ENCODE measurements at regions not wholly inside any gene's neighbourhood (a gene's known extent, or its start where the extent isn't known, plus 50 kb on each side); places are given as distances from the start of the nearest gene placed in this dataset.

DNA sequence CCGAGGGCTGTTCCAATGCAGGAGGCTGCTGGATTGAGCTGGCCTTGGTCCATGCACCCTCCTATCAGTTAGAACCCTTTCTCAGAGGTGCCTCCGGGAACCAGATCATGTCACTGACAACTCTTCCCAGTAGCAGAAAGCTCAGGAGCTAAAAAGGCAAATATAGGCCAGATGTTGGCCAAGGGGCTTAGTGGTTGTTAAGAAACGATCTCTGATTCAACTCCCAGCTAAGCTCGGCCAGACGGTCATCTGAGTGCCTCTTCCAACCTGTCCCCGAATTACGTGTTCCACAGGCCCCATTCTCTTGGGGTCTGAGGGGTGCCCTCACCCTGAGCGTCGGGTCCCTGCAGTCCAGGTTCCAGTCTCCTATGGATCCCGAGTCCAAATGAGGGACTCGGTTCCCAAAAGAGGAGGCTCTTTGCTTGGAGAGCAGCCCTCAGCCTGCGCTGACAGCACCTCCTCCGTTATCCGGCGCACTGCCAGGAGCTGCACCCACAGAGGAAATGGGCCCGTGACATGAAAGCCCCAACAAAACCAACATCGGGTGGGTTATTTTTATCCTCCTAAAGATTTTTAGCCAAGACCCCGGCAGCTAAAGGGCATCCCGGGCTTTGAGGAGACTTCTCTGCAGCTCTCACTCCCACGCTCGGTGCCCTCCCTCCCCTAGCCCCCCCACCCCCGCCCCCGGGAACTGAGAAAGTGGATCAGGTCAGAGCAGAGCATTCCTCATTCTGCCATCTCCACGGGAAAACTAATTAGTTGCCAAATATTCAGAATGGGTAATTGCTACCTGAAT is 106.6 kb upstream of the ID2 start:
- no peak for DNase-seq (ENCODE audit: low spot score)

GRCh38 chr2:8575834-8576423 is 105.9 kb upstream of the ID2 start:
- DNase-seq (ENCODE audit: low spot score) = no peak

- DNase-seq (ENCODE audit: low spot score) = no peak
Measured at GRCh38 chr2:8576525-8577167, 105.2 kb upstream of the ID2 start.

DNA sequence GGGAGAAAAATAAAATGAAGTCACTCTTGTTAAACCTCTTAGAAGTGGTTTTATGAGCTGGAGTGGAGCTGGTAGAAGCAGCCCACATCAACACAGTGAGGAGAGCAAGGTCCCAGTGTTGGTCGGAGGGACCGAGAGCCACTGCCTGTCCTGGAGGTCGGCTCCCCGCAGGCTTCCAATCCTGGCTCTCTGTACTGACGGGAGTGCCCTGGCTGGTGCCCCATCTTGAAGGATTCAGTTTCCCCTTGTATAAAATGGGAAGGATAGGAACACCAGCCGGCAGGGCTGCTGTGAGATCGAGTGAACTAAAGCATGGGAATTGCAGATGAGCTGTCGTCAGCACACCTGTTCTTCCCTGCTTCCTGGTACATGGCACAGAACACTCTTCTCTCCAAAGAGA is 104.3 kb upstream of the ID2 start:
- no peak for DNase-seq (ENCODE audit: low spot score)

DNA sequence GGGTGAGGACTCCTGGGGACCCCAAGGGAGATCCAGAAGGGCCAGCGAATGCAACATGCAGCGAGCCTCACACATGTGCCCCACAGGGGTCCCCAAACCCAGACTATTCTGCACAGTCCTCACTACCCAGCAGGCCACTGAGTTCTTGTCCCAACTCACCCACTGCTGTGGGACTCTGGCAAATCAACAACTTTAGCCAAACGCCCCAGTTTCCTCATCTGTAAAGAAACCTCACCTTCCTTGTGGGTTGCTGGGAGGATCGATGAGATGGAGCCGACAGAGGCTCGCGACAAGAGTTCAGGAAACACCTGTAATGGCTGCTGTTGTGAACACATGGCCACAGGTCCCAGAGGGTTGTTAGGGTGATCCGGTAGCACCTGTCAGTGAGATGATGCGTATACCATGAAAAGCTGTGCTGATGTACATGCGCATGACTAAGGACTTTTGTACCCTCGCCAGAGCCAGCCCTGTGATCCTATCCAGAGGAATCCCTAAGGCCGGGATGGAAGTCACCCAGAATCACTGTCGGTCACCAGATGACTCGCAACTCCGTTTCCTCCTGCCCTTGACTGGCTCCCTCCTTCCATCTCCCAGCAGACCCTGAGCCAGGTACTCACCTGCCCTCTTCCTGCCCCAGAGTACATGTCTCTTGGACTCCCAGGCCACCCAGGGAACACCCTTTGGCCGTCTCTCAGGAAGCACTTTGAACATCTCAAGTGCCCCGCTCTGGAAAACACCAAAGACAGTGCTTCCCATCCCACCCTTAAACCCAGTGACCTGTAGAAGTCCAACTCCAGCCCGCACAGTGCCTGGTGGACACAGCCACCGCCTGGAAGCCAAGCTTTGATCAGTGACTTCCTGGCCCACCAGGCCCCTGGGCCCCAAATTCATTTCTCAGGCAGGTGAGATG is 103.3 kb upstream of the ID2 start:
- DNase-seq (ENCODE audit: low spot score) = no peak

DNA sequence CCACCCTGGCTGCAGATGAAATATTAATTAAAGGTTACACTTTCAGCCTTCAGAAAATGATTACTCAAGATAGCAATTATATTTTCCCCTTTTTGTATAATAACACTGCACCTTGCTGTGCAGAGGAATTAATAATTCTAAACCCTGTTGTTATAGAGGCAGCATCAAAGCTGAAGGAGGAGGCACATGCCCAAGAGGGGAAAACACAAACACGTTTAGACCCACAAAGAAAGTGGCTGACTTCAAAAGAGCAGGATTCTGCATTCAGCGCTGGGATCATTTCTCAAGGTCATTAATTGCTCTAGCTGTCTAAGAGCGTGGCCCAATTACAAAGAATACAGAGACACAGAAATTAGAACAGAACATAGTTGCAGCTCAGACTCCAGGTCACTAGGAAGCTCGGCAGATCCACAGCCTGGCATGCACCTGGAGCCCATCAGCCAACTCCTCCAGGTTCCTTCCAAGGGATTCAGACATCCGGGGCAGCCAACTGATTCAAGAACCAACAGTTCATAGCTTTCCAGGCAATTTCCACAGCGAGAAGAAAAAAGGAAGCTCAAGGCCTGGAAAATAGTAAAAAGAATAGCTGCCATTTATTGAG is 102.3 kb upstream of the ID2 start:
- DNase-seq (ENCODE audit: low spot score) = no peak

DNA sequence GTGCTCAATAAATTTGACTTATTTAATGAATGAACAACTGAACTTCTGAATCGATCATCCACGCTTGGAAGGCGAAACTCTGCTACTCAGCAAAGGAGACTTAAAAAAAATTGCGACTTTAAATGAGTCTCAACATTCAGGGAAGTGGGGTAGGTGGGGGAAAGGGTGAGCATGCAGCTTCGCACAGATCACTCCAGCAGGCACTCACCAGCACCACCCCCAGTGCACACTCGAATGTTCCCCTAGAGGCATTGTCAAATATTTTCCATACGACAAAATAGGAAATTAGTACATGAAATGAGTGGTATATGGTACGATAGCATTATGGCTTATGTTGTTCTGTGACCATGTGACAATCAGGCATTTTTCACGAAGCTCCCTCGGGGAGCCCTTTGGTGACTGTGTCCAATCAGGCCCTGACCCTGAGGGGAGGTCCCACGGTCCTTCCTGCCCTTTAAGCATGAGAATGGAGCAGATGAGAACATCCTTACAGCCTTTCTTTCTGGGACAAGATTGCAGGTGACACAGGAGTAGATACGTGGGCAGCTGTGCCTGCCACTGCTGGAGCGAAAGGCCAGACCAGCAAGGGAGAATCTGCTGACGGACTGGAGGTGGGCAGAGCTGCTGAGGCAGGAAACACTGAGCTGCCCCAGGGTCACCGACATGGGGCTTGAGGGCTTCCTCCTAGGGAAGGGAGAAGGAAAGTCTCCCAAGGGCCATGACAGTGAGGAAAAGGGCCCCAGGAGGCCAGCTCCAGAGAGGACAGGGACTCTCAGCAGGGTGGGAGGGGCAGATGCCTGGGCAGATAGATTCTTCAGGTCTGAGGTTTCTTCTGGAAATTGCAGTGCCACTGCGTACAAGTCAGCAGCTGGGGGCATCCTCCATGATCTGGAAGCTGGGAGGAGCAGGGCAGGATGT is 101.3 kb upstream of the ID2 start:
- no peak for DNase-seq (ENCODE audit: low spot score)

DNA sequence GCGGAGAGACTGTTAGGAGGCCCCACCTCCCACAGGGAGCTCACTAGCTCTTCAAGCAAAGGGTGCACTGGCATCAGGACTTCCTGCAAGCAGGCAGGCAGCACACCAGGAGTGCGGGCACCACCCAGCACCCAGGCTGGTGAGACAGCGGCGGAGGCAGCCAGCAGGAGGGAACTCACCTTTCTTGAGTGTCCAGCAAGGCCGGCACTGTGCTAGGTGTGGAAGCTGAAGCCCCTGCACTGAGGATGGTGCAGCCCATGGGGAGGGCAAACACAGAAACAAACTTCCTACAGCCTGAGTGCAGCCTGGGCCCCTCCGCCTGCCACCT is 100.7 kb upstream of the ID2 start:
- DNase-seq (ENCODE audit: low spot score) = no peak

- no peak for DNase-seq (ENCODE audit: low spot score)
Measured at GRCh38 chr2:8581601-8582041, 100.2 kb upstream of the ID2 start.

GRCh38 chr2:8582191-8582590 is 99.7 kb upstream of the ID2 start:
- no peak for DNase-seq (ENCODE audit: low spot score)

DNA sequence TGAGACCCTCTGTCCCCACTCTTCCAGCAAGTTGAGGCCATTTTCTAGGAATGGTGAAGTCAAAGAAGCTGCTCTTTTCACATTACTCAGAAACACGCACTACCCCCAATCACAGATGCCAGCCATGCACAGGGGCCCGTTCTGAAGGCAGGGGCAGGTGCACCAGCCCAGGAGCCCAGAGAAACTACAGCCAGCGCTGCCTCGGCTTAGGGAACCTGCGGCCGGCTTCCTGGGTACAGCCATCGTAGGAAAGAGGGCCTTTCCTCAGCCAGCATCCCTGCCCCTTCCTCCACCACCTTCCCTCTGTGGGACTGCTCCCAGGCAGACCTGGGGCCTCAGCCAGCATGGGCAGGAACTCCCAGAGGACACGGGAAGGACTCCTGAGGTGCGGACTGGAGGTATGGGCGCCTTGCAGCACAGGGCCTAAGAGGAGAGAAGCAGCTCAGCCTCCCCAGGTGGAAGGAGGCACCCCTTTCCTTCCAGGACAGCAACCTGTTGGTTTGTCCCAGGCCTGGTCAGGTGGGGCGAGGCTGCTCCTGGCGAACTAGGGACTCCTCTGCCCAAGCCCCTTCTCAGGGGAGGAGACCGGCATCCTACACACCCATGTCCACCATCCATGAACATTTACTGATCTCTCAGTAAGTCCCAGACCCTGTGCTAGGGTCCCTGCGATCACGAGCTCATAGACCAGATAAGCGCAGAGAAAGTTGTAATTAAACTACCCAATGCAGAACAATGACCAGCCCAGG is 99.0 kb upstream of the ID2 start:
- DNase-seq (ENCODE audit: low spot score) = no peak

- DNase-seq (ENCODE audit: low spot score) = no peak
Measured at GRCh38 chr2:8583400-8584173, 98.3 kb upstream of the ID2 start.

GRCh38 chr2:8584174-8585066 is 97.4 kb upstream of the ID2 start:
- no peak for DNase-seq (ENCODE audit: low spot score)

- no peak for DNase-seq (ENCODE audit: low spot score)
Measured at GRCh38 chr2:8586457-8587051, 95.3 kb upstream of the ID2 start.

DNA sequence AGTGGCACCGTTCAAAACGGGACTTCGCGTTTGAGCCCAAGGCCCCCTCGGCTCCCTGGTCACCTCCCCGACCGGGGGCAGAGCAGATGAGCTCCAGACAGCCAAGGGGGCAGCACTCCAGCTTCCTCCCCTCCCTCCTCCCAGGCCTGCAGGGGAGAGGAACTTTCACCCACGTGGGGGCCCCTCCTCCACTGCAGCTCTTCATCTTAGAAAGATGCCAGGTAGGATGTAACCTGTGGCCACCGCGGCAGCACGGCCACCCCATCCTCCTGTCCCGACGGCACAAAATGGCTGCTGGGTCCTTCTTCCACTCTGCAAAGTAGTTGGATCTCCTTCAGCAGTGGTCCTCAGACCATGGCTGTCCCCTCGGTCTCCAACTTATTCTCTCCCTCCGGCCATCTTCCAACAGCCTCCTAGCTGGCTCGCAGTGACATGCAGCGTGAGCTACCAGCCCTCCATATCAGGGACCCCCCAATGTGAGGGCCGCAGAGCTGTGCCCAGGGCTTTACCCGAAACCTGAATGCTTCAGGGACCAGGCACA is 94.5 kb upstream of the ID2 start:
- no peak for DNase-seq (ENCODE audit: low spot score)

DNA sequence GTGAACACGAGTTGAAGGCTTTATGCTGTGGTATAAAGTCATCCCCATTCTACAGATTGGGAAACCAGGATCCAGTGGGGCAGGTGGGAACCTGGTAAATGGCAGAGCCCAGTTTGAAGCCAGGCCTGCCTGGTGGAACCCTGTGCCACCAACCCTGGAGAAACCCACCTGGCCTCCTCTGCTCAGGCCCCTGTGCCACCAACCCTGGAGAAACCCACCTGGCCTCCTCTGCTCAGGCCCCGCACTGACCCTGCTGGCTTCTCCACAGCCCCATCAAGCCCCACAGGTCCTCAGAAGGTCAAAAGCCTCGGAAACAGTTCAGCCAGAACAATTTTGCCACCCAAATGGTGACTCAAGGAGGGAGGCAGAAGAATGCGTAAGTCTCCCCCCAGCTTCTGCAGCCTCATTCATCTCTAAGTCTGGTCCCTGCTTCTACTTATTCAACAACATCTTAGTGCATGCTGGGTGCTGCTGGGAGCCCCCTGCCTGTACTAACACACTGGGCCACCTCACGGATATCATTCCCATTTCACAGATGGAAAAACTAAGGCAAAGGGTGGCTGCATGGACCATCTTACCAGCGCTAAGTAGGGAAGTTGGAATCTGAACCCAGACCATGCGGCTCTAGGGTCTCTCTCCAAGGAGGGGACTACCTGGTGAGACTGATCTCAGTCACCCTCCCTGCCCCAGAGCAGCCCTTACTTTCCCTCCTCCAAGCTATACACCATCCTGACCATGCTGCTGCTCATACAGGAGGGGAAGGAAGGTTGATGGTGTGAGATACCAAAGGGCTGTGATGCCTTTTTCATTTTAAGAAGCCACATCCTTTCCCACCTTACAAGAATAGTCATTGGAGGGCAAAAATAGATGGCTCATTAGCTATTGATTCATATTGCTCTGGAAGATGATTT is 93.7 kb upstream of the ID2 start:
- no peak for DNase-seq (ENCODE audit: low spot score)

- no peak for DNase-seq (ENCODE audit: low spot score)
Measured at GRCh38 chr2:8588831-8589191, 93.0 kb upstream of the ID2 start.

Measured in COLO829 (cell line).